ENCODE measurements at regions not wholly inside any gene's neighbourhood (a gene's known extent, or its start where the extent isn't known, plus 50 kb on each side); places are given as distances from the start of the nearest gene placed in this dataset.

DNA sequence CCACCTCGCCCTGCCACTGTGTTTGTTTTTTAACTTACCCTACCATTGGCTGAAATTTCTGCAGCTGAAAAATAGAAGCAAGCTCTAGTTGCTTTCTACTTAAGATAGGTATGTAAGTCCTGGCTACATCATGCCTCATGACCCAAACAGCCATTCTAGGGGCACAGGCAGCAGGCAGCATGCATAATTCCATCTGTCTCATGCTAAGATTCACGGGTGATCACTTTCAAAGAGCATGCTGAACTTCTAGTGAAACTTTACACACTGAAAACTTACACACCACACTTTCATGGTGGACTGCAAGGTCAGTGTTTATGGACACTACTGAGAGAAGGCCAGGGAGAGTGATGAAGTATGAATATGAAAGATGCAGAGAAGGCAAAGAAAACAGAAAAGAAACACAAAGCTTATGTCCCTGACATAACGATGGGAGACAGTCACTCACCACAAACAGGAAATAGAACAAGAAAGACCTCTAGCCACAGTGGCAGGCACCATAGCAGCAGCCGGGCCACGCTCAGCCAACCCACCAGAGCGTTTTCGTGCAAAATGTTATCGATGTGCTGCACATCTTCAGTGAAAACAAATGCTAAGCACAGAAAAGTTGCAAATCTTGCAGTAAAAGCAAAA lies 102.3 kb upstream of the TIAM1 start:
- TF ChIP-seq, protein P1, sequence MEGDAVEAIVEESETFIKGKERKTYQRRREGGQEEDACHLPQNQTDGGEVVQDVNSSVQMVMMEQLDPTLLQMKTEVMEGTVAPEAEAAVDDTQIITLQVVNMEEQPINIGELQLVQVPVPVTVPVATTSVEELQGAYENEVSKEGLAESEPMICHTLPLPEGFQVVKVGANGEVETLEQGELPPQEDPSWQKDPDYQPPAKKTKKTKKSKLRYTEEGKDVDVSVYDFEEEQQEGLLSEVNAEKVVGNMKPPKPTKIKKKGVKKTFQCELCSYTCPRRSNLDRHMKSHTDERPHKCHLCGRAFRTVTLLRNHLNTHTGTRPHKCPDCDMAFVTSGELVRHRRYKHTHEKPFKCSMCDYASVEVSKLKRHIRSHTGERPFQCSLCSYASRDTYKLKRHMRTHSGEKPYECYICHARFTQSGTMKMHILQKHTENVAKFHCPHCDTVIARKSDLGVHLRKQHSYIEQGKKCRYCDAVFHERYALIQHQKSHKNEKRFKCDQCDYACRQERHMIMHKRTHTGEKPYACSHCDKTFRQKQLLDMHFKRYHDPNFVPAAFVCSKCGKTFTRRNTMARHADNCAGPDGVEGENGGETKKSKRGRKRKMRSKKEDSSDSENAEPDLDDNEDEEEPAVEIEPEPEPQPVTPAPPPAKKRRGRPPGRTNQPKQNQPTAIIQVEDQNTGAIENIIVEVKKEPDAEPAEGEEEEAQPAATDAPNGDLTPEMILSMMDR (IDR thresholded peaks at IDR 0.05) = no peak
- no peak for TF ChIP-seq POLR2AphosphoS5 (IDR thresholded peaks at IDR 0.05; ENCODE audit: insufficient read depth in 1 of 2, low read depth in 1 of 2)
